ENCODE measurements at regions not wholly inside any gene's neighbourhood (a gene's known extent, or its start where the extent isn't known, plus 50 kb on each side); places are given as distances from the start of the nearest gene placed in this dataset.

DNA sequence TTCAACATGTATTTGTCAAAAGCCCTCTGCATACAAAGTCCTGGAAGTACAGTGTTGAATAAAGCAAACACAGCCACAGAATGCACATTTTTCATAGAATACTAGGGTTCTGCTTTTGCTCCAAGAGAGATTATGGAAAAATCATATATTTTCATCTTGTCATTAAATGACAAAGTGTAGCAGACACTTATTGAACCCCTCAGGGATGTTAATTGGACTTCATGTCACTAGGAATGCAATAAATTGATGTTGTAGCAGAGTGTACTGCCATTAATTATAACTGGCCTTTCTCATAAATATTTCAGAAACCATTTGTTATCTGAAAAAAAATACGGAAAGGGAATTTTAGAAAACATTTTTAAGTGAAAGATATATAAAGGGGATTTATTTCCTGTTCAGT lies 64.5 kb upstream of the TAC1 start:
- Histone ChIP-seq H3K27me3 (no peaks in the 10 kb centered on the region), H3K4me3 (no peak overlapping the region), H3K9me3 (no peaks in the 10 kb centered on the region), H3K4me1 (no peaks in the 10 kb centered on the region), H3K27ac (no peak overlapping the region), H3K36me3 (no peaks in the 10 kb centered on the region)
- WGBS, 5 donors = 15 to 57% (median 39%) methylated on average over 1 of the region's 1 CpG
- intact Hi-C loops (cut with DNase I; ENCODE audit: low total_unique reads) = no loop called here
- no peak for DNase-seq
- TF ChIP-seq POLR2AphosphoS5 (IDR thresholded peaks at IDR 0.05) (no peak), EP300 (IDR thresholded peaks at IDR 0.05) (no peak), POLR2A (IDR thresholded peaks at IDR 0.05) (no peak)
- TF ChIP-seq, protein P1, sequence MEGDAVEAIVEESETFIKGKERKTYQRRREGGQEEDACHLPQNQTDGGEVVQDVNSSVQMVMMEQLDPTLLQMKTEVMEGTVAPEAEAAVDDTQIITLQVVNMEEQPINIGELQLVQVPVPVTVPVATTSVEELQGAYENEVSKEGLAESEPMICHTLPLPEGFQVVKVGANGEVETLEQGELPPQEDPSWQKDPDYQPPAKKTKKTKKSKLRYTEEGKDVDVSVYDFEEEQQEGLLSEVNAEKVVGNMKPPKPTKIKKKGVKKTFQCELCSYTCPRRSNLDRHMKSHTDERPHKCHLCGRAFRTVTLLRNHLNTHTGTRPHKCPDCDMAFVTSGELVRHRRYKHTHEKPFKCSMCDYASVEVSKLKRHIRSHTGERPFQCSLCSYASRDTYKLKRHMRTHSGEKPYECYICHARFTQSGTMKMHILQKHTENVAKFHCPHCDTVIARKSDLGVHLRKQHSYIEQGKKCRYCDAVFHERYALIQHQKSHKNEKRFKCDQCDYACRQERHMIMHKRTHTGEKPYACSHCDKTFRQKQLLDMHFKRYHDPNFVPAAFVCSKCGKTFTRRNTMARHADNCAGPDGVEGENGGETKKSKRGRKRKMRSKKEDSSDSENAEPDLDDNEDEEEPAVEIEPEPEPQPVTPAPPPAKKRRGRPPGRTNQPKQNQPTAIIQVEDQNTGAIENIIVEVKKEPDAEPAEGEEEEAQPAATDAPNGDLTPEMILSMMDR (IDR thresholded peaks at IDR 0.05) = no peak

DNA sequence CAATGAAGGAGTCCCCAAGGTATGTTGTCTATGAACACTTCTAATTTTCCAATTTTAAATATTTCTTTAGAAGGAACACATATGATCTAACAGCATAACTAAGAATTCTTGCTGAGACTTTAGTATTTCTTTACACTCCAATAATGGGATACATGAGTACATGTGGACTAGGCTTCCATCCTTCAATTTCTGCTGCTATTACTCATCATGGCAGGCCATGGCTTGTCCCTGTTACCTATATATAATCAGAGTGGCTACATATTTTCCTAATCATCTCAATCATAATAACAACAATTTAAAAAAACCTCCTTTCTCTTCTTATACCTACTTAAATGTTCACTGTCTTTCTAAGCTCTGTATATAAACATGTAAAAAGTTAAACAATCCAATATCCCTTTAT lies 60.3 kb upstream of the TAC1 start:
- intact Hi-C loops (cut with DNase I; ENCODE audit: low total_unique reads) = no loop called here
- Histone ChIP-seq H3K27me3 (no peaks in the 10 kb centered on the region), H3K27ac (no peak overlapping the region), H3K4me1 (no peaks in the 10 kb centered on the region), H3K4me3 (no peak overlapping the region), H3K9me3 (no peaks in the 10 kb centered on the region), H3K36me3 (no peaks in the 10 kb centered on the region)
- DNase-seq = no peak
- no peak for TF ChIP-seq EP300 (IDR thresholded peaks at IDR 0.05)
- no peak for TF ChIP-seq POLR2A (IDR thresholded peaks at IDR 0.05)
- no peak for TF ChIP-seq POLR2AphosphoS5 (IDR thresholded peaks at IDR 0.05)
- TF ChIP-seq, protein P1 (IDR thresholded peaks at IDR 0.05) = no peak

DNA sequence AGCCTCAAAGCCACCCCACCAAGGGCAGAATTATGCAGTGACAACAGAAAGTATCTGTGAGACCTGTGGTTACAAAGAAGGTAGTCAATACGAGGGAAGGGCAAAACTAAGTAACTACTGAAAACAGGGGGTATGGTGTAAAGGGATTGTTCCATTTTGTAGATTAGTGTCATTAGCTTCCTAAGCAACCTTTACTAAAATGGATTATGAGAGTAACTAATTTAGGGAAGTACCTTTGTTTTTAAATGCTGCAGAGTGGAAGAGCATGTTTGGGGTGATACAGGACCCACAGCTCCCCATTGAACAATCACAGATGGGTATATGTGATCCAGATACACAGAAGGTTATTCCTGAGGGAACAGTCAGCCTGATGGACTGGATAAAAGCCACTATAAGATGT lies 51.3 kb upstream of the TAC1 start:
- H3K27ac ChIP-seq = no peak overlapping the region
- H3K4me3 ChIP-seq = no peak overlapping the region
- no peak for DNase-seq
- H3K9me3 ChIP-seq = no peaks in the 10 kb centered on the region
- WGBS, 5 donors = 41 to 53% (median 42%) methylated on average over 1 of the region's 1 CpG
- no peaks in the 10 kb centered on the region for H3K4me1 ChIP-seq
- H3K27me3 ChIP-seq = no peaks in the 10 kb centered on the region
- TF ChIP-seq POLR2A (IDR thresholded peaks at IDR 0.05) = no peak
- no peak for TF ChIP-seq EP300 (IDR thresholded peaks at IDR 0.05)
- no peak for TF ChIP-seq POLR2AphosphoS5 (IDR thresholded peaks at IDR 0.05)
- TF ChIP-seq, protein P1 (IDR thresholded peaks at IDR 0.05) = no peak
- no peaks in the 10 kb centered on the region for H3K36me3 ChIP-seq
- intact Hi-C loops (cut with DNase I; ENCODE audit: low total_unique reads) = no loop called here
